ENCODE measurements at regions not wholly inside any gene's neighbourhood (a gene's known extent, or its start where the extent isn't known, plus 50 kb on each side); places are given as distances from the start of the nearest gene placed in this dataset.
"Not testable (repeated sequence)": the region's sequence is repeated elsewhere in the genome, so short reads cannot be mapped to it uniquely, and the experiment has no call there.

DNA sequence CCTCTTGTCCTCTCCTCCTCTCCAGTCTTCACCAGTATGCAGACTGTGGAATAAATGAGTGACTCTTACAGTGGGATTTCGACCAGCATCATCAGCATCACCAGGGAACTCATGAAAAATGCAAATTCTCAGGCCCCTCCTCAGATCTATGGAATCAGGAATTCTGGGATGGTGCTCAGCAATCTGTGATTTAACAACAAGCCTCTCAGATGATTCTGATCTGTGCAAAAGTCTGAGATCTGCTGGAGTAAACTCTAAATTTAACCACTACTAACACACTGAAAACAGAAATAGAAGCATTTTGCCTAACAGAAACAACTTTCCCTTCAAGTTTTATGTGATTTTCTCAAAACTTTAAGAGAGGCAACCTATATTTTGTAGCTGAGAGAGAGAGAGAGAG, 124.8 kb upstream of the FAM3C start:
- DNase-seq (ENCODE audit: low spot score), result no peak

GRCh38 chr7:121519548-121520521, 123.7 kb upstream of the FAM3C start:
- no peak for DNase-seq (ENCODE audit: low spot score)

- no peak for DNase-seq (ENCODE audit: low spot score)
Observed at GRCh38 chr7:121517591-121517990, 121.5 kb upstream of the FAM3C start.

DNA sequence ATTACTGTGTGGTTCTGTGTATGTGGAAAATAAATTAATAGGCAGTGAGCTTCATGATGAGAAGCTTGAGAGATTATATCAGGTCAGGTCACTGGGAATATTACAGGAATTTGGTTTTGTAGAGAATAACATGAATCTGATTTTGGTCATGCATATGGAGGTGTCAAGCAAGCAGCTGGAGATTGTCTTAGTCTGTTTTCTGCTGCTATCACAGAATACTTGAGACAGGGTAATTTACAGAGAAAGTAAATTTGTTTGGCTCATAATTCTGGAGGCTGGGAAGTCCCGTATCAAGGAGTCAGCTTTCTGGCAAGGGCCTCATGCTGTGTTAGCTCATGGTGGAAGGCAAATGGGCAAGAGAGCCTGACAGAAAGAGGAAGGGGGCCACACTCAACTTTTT, 120.7 kb upstream of the FAM3C start:
- DNase-seq (ENCODE audit: low spot score), result no peak

DNA sequence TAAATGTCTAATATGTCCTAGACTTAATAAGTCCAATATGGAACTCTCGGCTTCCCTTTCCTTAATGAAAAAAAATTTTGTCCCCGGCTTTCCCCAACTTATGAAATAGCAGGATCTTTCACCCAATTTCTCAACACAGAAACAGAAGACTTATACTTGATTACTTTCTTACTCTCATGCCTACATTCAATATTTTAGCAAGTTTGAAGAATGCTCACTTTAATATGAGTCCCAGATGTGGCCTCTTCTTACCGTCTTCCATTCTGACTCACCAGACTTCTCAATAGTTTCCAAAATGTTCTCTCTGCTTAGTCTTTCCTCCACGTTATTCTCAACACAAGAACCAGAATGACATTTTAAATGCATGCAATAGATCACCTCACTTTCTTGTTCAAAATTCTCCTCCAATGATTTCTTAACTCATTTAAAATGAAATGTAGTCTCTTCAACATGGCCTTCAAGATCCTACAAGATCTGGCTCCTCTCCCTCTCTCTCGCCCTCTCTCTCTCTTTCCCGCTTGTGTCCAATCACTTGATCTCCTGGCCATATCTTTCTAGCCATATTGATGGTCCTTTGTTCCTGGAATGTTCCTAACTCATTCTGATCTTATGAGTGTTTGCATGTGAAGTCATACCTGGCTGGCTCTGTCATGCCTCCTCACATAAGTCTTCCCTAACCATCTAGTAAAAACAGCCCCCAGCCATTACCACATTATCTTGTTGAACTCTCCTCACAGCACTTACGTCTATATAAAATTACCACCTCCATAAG, 119.7 kb upstream of the FAM3C start:
- no peak for DNase-seq (ENCODE audit: low spot score)

- no peak for DNase-seq (ENCODE audit: low spot score)
Observed at GRCh38 chr7:121515229-121515628, 119.1 kb upstream of the FAM3C start.

GRCh38 chr7:121513105-121513504, 117.0 kb upstream of the FAM3C start:
- DNase-seq (ENCODE audit: low spot score), result no peak

GRCh38 chr7:121510858-121511482, 114.9 kb upstream of the FAM3C start:
- DNase-seq (ENCODE audit: low spot score), result no peak

DNA sequence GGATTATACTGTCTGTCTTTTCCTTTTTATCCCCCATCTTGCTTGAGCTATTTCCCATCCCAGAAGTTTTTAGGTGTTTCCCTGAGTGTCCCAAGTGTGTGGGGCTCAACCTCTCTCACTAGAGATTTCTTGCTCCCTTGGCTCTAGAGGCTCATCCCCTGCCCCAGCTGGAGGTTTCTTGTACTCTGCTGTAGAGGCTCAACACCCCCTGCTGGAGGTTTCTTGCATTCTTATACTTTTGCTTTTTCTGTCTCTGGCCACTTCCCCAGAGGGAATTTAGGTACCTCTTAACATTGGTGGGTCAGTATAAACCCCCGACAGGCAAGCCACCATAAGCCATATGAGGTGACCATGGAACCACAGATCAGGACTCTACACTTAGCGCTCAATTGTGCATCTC, 114.2 kb upstream of the FAM3C start:
- no peak for DNase-seq (ENCODE audit: low spot score)

GRCh38 chr7:121505540-121506182, 109.6 kb upstream of the FAM3C start:
- no peak for DNase-seq (ENCODE audit: low spot score)

DNA sequence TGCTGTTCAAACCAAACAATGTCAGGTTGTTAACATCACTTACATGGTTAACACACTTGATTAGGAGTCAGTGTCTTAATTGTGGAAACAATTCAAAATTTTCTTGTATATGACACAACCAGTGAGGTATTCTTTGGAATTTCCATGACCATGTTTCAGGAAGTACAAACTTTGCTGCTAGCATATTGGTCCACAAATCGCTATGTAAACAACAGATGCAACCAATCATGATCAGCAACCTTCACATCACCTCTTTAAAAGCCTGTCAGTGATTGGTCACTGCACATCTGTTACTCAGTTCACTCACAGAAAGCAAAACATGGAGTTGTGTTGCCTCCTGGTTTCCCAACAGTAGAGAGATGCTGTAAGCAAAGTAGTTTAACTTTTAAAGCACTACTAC, 108.9 kb upstream of the FAM3C start:
- DNase-seq (ENCODE audit: low spot score), result no peak

DNA sequence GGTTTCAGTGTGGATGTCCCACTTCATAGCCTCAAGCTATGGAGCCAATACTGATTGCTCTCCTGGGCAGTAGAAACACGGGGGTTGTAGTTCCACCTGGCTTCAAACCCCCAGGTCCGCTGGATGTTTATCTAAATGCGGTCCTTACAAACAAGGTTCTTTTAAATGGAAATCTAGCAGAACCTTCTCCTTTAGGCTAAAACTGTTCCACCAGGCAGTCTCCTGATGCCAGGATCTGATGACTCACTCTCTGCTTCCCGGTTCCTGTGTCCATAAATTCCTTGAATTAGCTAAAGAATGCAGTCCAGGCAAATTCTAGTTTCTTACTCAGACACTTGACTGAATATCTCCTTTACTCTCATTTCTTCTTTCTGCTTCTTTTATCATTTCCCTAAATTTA, 108.4 kb upstream of the FAM3C start:
- DNase-seq (ENCODE audit: low spot score), result no peak

- no peak for DNase-seq (ENCODE audit: low spot score)
Observed at GRCh38 chr7:121503730-121504129, 107.6 kb upstream of the FAM3C start.

- no peak for DNase-seq (ENCODE audit: low spot score)
Observed at GRCh38 chr7:121503039-121503438, 106.9 kb upstream of the FAM3C start.

- DNase-seq (ENCODE audit: low spot score), result no peak
Observed at GRCh38 chr7:121501566-121501965, 105.5 kb upstream of the FAM3C start.

DNA sequence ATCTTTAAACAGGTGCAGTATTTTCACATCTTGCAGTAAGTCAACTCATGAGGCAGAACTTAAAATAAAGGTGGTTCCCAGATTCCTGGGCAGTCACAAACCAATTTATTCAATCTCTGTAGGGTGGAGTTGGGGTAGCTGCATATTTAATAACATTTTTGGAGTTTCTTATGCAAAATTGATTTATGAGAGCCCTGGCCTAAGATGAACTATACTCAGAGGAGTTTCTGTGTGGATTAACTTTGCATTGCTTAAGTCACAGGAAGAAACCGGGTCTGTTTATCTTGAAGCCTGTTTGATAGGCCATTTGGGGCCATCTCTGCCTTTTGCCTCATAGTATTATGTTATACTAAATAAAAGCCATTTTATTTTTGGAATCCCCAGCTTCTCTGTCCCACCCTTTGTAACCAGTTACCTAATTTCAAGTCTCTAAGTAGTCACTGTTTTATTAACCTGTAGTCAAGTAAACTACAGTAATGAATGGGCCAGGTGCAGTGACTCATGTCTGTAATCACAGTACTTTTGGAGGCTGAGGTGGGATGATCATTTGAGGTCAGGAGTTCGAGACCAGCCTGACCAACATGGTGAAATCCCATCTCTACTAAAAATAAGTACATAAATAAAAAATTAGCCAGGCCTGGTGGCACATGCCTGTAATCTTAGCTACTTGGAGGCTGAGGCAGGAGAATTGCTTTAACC, 104.4 kb upstream of the FAM3C start:
- no peak for DNase-seq (ENCODE audit: low spot score)

- no peak for DNase-seq (ENCODE audit: low spot score)
Observed at GRCh38 chr7:121499624-121500023, 103.5 kb upstream of the FAM3C start.

GRCh38 chr7:121498816-121499215, 102.7 kb upstream of the FAM3C start:
- no peak for DNase-seq (ENCODE audit: low spot score)

- DNase-seq (ENCODE audit: low spot score), result not testable (repeated sequence)
Observed at GRCh38 chr7:121497545-121497944, 101.4 kb upstream of the FAM3C start.

- DNase-seq (ENCODE audit: low spot score), result no peak
Observed at GRCh38 chr7:121494516-121494915, 98.4 kb upstream of the FAM3C start.

- DNase-seq (ENCODE audit: low spot score), result no peak
Observed at GRCh38 chr7:121493553-121493952, 97.4 kb upstream of the FAM3C start.

GRCh38 chr7:121490309-121490708, 94.2 kb upstream of the FAM3C start:
- DNase-seq (ENCODE audit: low spot score), result no peak
